Choroid plexus epithelial cell (primary cell): ENCODE measurements at regions not wholly inside any gene's neighbourhood (a gene's known extent, or its start where the extent isn't known, plus 50 kb on each side); places are given as distances from the start of the nearest gene placed in this dataset.

Source experiments
- DNase-seq: peaks from one replicate; pipeline ENCODE4 v3.0.0-alpha.2; 2010; ENCODE audit warnings: low read depth
- H3K4me3 ChIP-seq: 2 replicates; pipeline ENCODE4 v1.5.1; 2011; ENCODE audit warnings: low read depth, mild to moderate bottlenecking, control low read depth, low read length, moderate library complexity
- CTCF ChIP-seq: conservative IDR thresholded peaks from 2 replicates; pipeline ENCODE4 v1.5.1; 2011; ENCODE audit warnings: low read depth, mild to moderate bottlenecking, control low read depth, inconsistent platforms, low read length, moderate library complexity

GRCh38 chr17:79179334-79179733, 104.7 kb downstream of the ENGASE start:
- no peak for TF ChIP-seq CTCF
- no peak overlapping the region for H3K4me3 ChIP-seq
- no peak for DNase-seq

- no peak overlapping the region for H3K4me3 ChIP-seq
- no peak for DNase-seq
- TF ChIP-seq CTCF, result no peak
Observed at GRCh38 chr17:79177877-79178276, 103.3 kb downstream of the ENGASE start.

- TF ChIP-seq CTCF, result no peak
- DNase-seq, result no peak
- H3K4me3 ChIP-seq, result no peak overlapping the region
Observed at GRCh38 chr17:79176792-79177601, 102.4 kb downstream of the ENGASE start.

- DNase-seq, result no peak
- TF ChIP-seq CTCF, result no peak
- no peak overlapping the region for H3K4me3 ChIP-seq
Observed at GRCh38 chr17:79174905-79175856, 100.6 kb downstream of the ENGASE start.

GRCh38 chr17:79174193-79174765, 99.7 kb downstream of the ENGASE start:
- TF ChIP-seq CTCF, result no peak
- H3K4me3 ChIP-seq, result no peak overlapping the region
- DNase-seq, result no peak

GRCh38 chr17:79171188-79171587, 96.6 kb downstream of the ENGASE start:
- DNase-seq, result no peak
- TF ChIP-seq CTCF, result no peak
- no peak overlapping the region for H3K4me3 ChIP-seq
